Stimulated activated effector memory CD8-positive, alpha-beta T cell treated with anti-CD3 and anti-CD28 coated beads, Interleukin-12 subunit alpha, Interleukin-12 subunit beta, amount 100 ng/mL, for 72 hours (primary cell): ENCODE measurements at regions not wholly inside any gene's neighbourhood (a gene's known extent, or its start where the extent isn't known, plus 50 kb on each side); places are given as distances from the start of the nearest gene placed in this dataset.
"Not testable (repeated sequence)": the region's sequence is repeated elsewhere in the genome, so short reads cannot be mapped to it uniquely, and the experiment has no call there.

ENCODE experiments used
- ATAC-seq: fragments of 150-1000 bp; cut with Tn5 transposase; 2 replicates; pipeline ENCODE4 v1.10.0; 2021
- DNase-seq, 2 donors: peaks; one replicate each; pipeline ENCODE4 v3.0.0; 2021 to 2022; ENCODE audit warnings: low spot score in 2 of 2
- H3K27ac Mint-ChIP-seq: one replicate; pipeline ENCODE4 v1.8.0; 2022; ENCODE audit warnings: mild to moderate bottlenecking, mixed read lengths
- H3K36me3 Mint-ChIP-seq: one replicate; pipeline ENCODE4 v1.8.0; 2022; ENCODE audit warnings: mild to moderate bottlenecking, mixed read lengths
- H3K4me1 Mint-ChIP-seq: one replicate; pipeline ENCODE4 v1.8.0; 2022; ENCODE audit warnings: mixed read lengths
- H3K4me3 Mint-ChIP-seq: one replicate; pipeline ENCODE4 v1.8.0; 2022; ENCODE audit warnings: mild to moderate bottlenecking, mixed read lengths
- H3K9me3 Mint-ChIP-seq: one replicate; pipeline ENCODE4 v1.8.0; 2022; ENCODE audit warnings: mixed read lengths

DNA sequence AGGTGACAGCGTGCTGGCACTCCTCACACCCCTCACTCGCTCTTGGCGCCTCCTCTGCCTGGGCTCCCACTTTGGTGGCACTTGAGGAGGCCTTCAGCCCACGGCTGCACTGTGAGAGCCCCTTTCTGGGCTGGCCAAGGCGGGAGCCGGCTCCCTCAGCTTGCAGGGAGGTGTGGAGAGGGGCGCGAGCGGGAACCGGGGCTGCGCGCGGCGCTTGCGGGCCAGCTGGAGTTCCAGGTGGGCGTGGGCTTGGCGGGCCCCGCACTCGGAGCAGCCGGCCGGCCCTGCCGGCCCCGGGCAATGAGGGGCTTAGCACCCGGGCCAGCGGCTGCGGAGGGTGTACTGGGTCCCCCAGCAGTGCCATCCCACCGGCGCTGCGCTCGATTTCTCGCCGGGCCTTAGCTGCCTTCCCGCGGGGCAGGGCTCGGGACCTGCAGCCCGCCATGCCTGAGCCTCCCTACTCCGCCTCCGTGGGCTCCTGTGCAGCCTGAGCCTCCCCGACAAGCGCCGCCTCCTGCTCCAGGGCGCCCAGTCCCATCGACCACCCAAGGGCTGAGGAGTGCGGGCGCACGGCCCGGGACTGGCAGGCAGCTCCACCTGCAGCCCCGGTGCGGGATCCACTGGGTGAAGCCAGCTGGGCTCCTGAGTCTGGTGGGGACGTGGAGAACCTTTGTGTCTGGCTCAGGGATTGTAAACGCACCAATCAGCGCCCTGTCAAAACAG, 247.7 kb upstream of the SLIT2 start:
- ATAC-seq, H3K4me1 Mint-ChIP-seq, H3K27ac Mint-ChIP-seq, H3K4me3 Mint-ChIP-seq, DNase-seq, H3K36me3 Mint-ChIP-seq: not testable (repeated sequence)
- H3K9me3 Mint-ChIP-seq: peaks cover 13% of the 10 kb centered on the region

DNA sequence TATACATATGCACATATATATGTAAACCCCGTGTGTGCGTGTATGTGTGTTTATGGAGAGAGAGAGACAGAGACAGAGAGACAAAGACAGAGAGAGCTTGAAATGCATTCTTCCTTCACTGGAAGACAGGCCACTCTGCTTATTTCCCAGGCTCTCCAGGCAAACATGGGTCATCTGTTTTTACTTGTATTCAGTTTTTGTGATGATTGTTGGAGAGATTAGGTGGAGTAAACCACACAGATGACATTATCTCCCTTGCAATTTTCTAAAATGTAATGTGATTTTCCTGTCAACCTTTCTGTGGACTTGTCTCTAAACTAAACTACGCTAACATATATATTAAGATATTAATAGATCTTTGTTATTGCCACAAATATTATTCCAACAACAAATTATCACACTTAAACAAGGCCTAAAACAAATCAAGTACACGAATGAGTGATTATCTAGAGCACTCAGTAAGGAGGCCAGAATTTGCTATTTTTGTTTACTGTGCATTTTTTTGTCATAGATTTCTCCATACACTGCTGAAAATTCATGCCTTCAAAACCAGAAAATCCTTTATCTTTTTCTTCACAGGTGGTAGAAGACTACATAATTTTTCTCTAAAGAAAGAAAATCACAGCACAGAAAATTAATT, 251.8 kb upstream of the SLIT2 start:
- ATAC-seq: no peak
- DNase-seq: no peak
- peaks cover 4% of the 10 kb centered on the region for H3K9me3 Mint-ChIP-seq
- no peak overlapping the region for H3K27ac Mint-ChIP-seq
- no peaks in the 10 kb centered on the region for H3K36me3 Mint-ChIP-seq
- H3K4me3 Mint-ChIP-seq: no peak overlapping the region
- no peaks in the 10 kb centered on the region for H3K4me1 Mint-ChIP-seq

- no peak for DNase-seq
Measured at GRCh38 chr4:19999276-19999675, 252.4 kb upstream of the SLIT2 start.

GRCh38 chr4:19993242-19993641, 258.5 kb upstream of the SLIT2 start:
- DNase-seq (no peak), ATAC-seq (no peak)
- H3K9me3 Mint-ChIP-seq: peaks cover 16% of the 10 kb centered on the region
- no peaks in the 10 kb centered on the region for H3K4me1 Mint-ChIP-seq
- H3K4me3 Mint-ChIP-seq: no peak overlapping the region
- no peaks in the 10 kb centered on the region for H3K36me3 Mint-ChIP-seq
- H3K27ac Mint-ChIP-seq: no peak overlapping the region

More at GRCh38 chr4:19999276-19999675, 252.4 kb upstream of the SLIT2 start:
- Mint-ChIP-seq H3K27ac (no peak overlapping the region), H3K4me3 (no peak overlapping the region), H3K9me3 (peaks cover 4% of the 10 kb centered on the region), H3K36me3 (no peaks in the 10 kb centered on the region), H3K4me1 (no peaks in the 10 kb centered on the region)
- ATAC-seq: no peak

GRCh38 chr4:19992471-19993093, 259.1 kb upstream of the SLIT2 start:
- Mint-ChIP-seq H3K27ac (no peak overlapping the region), H3K9me3 (peaks cover 20% of the 10 kb centered on the region), H3K36me3 (no peaks in the 10 kb centered on the region), H3K4me1 (no peaks in the 10 kb centered on the region), H3K4me3 (no peak overlapping the region)
- DNase-seq (no peak), ATAC-seq (no peak)

DNA sequence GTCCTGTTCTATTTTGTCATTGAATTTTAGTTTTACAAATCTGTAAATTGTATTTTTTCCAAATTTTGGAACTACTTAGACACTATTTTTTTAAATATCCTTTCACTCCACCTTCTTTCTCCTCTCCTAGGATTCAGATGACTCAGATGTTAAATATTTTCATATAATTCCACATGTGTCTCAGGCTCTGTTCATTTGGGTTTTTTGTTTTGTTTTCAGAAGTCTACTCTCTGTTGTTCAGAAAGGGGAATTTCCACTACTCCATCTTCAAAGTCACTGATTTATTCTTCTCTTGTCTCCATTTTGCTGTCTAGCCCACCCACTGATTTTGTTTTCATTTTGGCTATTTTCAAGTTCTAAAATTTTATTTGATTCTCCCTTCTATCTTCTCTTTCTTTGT, 264.0 kb upstream of the SLIT2 start:
- DNase-seq: no peak

GRCh38 chr4:19983072-19983471, 268.6 kb upstream of the SLIT2 start:
- H3K27ac Mint-ChIP-seq: no peak overlapping the region
- no peaks in the 10 kb centered on the region for H3K36me3 Mint-ChIP-seq
- ATAC-seq (no peak), DNase-seq (no peak)
- H3K4me3 Mint-ChIP-seq: no peak overlapping the region
- H3K9me3 Mint-ChIP-seq: peaks cover 11% of the 10 kb centered on the region
- H3K4me1 Mint-ChIP-seq: no peaks in the 10 kb centered on the region

More for the DNA sequence above, 264.0 kb upstream of the SLIT2 start:
- Mint-ChIP-seq H3K9me3 (peaks cover 19% of the 10 kb centered on the region), H3K4me3 (no peak overlapping the region), H3K4me1 (no peaks in the 10 kb centered on the region), H3K27ac (no peak overlapping the region), H3K36me3 (no peaks in the 10 kb centered on the region)
- ATAC-seq: no peak

GRCh38 chr4:19982556-19982955, 269.1 kb upstream of the SLIT2 start:
- Mint-ChIP-seq H3K9me3 (peaks cover 11% of the 10 kb centered on the region), H3K4me3 (no peak overlapping the region), H3K36me3 (no peaks in the 10 kb centered on the region), H3K4me1 (no peaks in the 10 kb centered on the region), H3K27ac (no peak overlapping the region)
- DNase-seq: no peak
- no peak for ATAC-seq

- H3K27ac Mint-ChIP-seq: no peak overlapping the region
- ATAC-seq (no peak), DNase-seq (no peak)
- no peak overlapping the region for H3K4me3 Mint-ChIP-seq
- H3K36me3 Mint-ChIP-seq: no peaks in the 10 kb centered on the region
- H3K9me3 Mint-ChIP-seq: peaks cover 4% of the 10 kb centered on the region
- no peaks in the 10 kb centered on the region for H3K4me1 Mint-ChIP-seq
Measured at GRCh38 chr4:19971829-19972228, 279.9 kb upstream of the SLIT2 start.

DNA sequence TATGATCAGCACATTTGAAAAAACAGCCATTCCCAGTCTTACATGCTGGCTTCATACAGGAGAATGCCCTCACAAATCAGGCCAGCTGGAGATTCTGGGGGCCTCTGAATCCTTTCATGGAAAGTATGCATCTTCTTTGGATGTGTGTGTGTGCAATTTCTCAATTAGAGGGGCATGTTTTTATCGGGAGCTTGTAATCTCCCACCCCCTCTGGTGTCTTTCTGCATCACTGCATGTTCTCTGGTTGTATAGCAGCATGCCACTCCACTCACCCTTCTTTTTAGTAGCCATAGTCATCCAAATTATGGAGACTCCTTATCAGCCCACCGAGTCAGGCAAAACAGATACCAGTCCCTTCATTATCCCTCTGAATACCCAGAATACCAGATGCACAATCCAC, 282.2 kb upstream of the SLIT2 start:
- DNase-seq (no peak), ATAC-seq (no peak)
- no peak overlapping the region for H3K4me3 Mint-ChIP-seq
- no peaks in the 10 kb centered on the region for H3K4me1 Mint-ChIP-seq
- no peak overlapping the region for H3K27ac Mint-ChIP-seq
- H3K9me3 Mint-ChIP-seq: peaks cover 8% of the 10 kb centered on the region
- H3K36me3 Mint-ChIP-seq: no peaks in the 10 kb centered on the region

DNA sequence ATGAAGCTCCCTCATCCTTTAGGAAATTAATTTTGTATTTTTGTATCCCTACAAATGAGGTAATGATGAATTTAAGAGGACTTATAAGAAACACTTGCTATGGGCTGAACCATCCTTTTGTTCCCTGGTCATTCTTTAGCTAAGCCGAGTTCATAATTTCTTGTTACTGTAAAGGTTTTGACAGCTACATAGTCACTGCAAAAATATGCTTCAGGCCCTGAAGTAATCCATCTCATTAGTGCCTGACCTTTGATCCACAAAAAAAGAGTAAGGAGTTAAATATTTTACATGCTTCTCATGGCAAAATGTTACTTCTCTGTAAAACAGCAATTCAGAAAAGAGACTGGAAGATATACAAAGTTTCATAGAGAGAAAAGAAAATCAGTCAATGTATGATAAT, 290.6 kb upstream of the SLIT2 start:
- no peak overlapping the region for H3K4me3 Mint-ChIP-seq
- H3K27ac Mint-ChIP-seq: no peak overlapping the region
- no peaks in the 10 kb centered on the region for H3K36me3 Mint-ChIP-seq
- peaks cover 2% of the 10 kb centered on the region for H3K9me3 Mint-ChIP-seq
- no peaks in the 10 kb centered on the region for H3K4me1 Mint-ChIP-seq
- DNase-seq (no peak), ATAC-seq (no peak)

DNA sequence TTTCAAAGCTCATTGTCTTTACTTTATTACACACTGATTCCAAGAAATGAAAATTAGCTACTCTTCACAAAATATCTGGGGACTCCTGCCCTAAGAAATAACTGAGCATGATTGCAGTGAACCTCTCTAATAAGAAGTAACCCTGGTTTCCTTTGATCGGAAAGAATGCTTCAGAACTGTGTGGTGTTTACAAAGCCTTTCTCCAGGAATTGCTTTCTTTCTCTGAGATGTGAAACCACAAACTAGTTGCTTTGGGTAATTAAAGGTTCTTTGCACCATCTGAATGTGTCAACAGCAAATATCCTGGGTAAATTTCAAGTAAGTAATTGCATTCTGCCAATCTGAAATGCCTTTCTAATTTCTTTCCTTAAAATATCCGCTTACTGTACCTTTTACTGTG, 292.9 kb upstream of the SLIT2 start:
- H3K36me3 Mint-ChIP-seq: no peaks in the 10 kb centered on the region
- no peak for DNase-seq
- H3K9me3 Mint-ChIP-seq: no peaks in the 10 kb centered on the region
- no peak overlapping the region for H3K4me3 Mint-ChIP-seq
- ATAC-seq: no peak
- H3K27ac Mint-ChIP-seq: no peak overlapping the region
- H3K4me1 Mint-ChIP-seq: no peaks in the 10 kb centered on the region

DNA sequence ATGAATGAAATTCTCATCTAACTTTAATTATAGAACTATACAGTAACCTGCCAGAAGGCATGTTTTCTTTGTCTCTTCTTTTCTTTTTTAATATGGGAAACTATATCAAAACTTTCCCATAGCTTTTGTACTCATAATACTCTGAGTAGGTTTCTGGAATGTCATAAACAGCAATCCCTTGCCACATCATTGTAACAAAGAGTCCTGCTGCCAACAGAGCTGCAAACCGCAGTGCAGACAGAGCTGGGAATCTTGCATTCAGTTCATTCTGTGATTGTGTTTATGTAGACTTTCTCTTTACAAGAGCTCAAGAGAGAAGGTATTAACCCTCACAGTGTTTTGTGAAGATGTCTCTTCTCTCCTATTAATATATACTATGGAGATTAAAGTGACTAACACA, 304.4 kb upstream of the SLIT2 start:
- DNase-seq (no peak), ATAC-seq (no peak)
- no peaks in the 10 kb centered on the region for H3K36me3 Mint-ChIP-seq
- no peaks in the 10 kb centered on the region for H3K4me1 Mint-ChIP-seq
- H3K9me3 Mint-ChIP-seq: peaks cover 12% of the 10 kb centered on the region
- no peak overlapping the region for H3K4me3 Mint-ChIP-seq
- no peak overlapping the region for H3K27ac Mint-ChIP-seq

DNA sequence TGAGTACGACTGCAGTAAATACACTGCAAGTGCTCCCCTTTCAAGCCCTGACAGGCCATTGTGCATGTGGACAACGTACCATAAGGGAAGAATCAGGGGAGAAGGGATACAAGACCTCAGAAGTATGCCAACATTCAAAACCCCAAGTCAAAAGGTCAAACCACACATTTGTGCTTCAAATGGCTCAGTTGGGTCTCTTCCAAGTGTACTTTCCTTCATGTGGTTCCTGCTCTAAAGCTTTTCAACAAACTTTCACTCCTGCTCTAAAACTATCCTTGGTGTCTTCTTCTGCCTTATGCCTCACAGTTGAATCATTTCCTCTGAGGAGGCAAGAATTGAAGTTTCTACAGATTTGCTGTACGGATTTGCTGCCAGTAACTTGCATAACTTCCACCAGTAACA, 305.7 kb upstream of the SLIT2 start:
- peaks cover 11% of the 10 kb centered on the region for H3K9me3 Mint-ChIP-seq
- no peak overlapping the region for H3K27ac Mint-ChIP-seq
- H3K4me1 Mint-ChIP-seq: no peaks in the 10 kb centered on the region
- ATAC-seq (no peak), DNase-seq (no peak)
- H3K36me3 Mint-ChIP-seq: no peaks in the 10 kb centered on the region
- no peak overlapping the region for H3K4me3 Mint-ChIP-seq

- Mint-ChIP-seq H3K27ac (no peak overlapping the region), H3K9me3 (peaks cover 11% of the 10 kb centered on the region), H3K36me3 (no peaks in the 10 kb centered on the region), H3K4me1 (no peaks in the 10 kb centered on the region), H3K4me3 (no peak overlapping the region)
- DNase-seq (no peak), ATAC-seq (no peak)
Measured at GRCh38 chr4:19945501-19945900, 306.2 kb upstream of the SLIT2 start.

GRCh38 chr4:19944806-19945205, 306.9 kb upstream of the SLIT2 start:
- Mint-ChIP-seq H3K36me3 (no peaks in the 10 kb centered on the region), H3K27ac (no peak overlapping the region), H3K9me3 (peaks cover 11% of the 10 kb centered on the region), H3K4me1 (no peaks in the 10 kb centered on the region), H3K4me3 (no peak overlapping the region)
- ATAC-seq: no peak
- no peak for DNase-seq
